ENCODE measurements at regions not wholly inside any gene's neighbourhood (a gene's known extent, or its start where the extent isn't known, plus 50 kb on each side); places are given as distances from the start of the nearest gene placed in this dataset.
"Not testable (repeated sequence)": the region's sequence is repeated elsewhere in the genome, so short reads cannot be mapped to it uniquely, and the experiment has no call there.

GRCh38 chrX:30147996-30148643, 67.2 kb upstream of the MAGEB2 start:
- no peak for TF ChIP-seq CTCF (IDR thresholded peaks at IDR 0.05; ENCODE audit: insufficient read depth, low read depth, low read length, missing control alignments)
- no peak for DNase-seq (ENCODE audit: low read depth)
- H3K4me3 ChIP-seq (ENCODE audit: low read length), result no peak overlapping the region

- H3K4me3 ChIP-seq (ENCODE audit: low read length), result not testable (repeated sequence)
- DNase-seq (ENCODE audit: low read depth), result peak; percentile 22
Observed at GRCh38 chrX:30149206-30149605, 66.2 kb upstream of the MAGEB2 start.

- DNase-seq (ENCODE audit: low read depth), result peak; percentile 37
- no peak overlapping the region for H3K4me3 ChIP-seq (ENCODE audit: low read length)
- TF ChIP-seq CTCF (IDR thresholded peaks at IDR 0.05; ENCODE audit: insufficient read depth, low read depth, low read length, missing control alignments), result no peak
Observed at GRCh38 chrX:30150196-30150895, 65.0 kb upstream of the MAGEB2 start.

GRCh38 chrX:30151964-30152363, 63.4 kb upstream of the MAGEB2 start:
- H3K4me3 ChIP-seq (ENCODE audit: low read length), result no peak overlapping the region
- no peak for DNase-seq (ENCODE audit: low read depth)
- TF ChIP-seq CTCF (IDR thresholded peaks at IDR 0.05; ENCODE audit: insufficient read depth, low read depth, low read length, missing control alignments), result no peak

GRCh38 chrX:30153175-30153880, 62.0 kb upstream of the MAGEB2 start:
- no peak overlapping the region for H3K4me3 ChIP-seq (ENCODE audit: low read length)
- TF ChIP-seq CTCF (IDR thresholded peaks at IDR 0.05; ENCODE audit: insufficient read depth, low read depth, low read length, missing control alignments), result no peak
- DNase-seq (ENCODE audit: low read depth), result no peak

- no peak overlapping the region for H3K4me3 ChIP-seq (ENCODE audit: low read length)
- TF ChIP-seq CTCF (IDR thresholded peaks at IDR 0.05; ENCODE audit: insufficient read depth, low read depth, low read length, missing control alignments), result no peak
- DNase-seq (ENCODE audit: low read depth), result no peak
Observed at GRCh38 chrX:30153881-30154260, 61.5 kb upstream of the MAGEB2 start.

- DNase-seq (ENCODE audit: low read depth), result no peak
- TF ChIP-seq CTCF (IDR thresholded peaks at IDR 0.05; ENCODE audit: insufficient read depth, low read depth, low read length, missing control alignments), result no peak
- no peak overlapping the region for H3K4me3 ChIP-seq (ENCODE audit: low read length)
Observed at GRCh38 chrX:30156009-30156408, 59.4 kb upstream of the MAGEB2 start.

All from epithelial cell of esophagus (primary cell).